Mucosa of descending colon (tissue), 3 donors: ENCODE measurements at regions not wholly inside any gene's neighbourhood (a gene's known extent, or its start where the extent isn't known, plus 50 kb on each side); places are given as distances from the start of the nearest gene placed in this dataset.
"Not testable (repeated sequence)": the region's sequence is repeated elsewhere in the genome, so short reads cannot be mapped to it uniquely, and the experiment has no call there.

Experiments used
- ATAC-seq: fragments of 200-7000 bp; cut with Tn5 transposase; one replicate; pipeline ENCODE4 v1.9.1; 2020; ENCODE audit warnings: mild to moderate bottlenecking, moderate library complexity
- DNase-seq, 3 donors: peaks; one replicate each; pipeline ENCODE4 v3.0.0-alpha.2; 2020
- H3K36me3 ChIP-seq: fragments of 200-600 bp; one replicate; pipeline ENCODE4 v1.8.0; 2021; ENCODE audit warnings: low read depth, mild to moderate bottlenecking
- H3K4me1 ChIP-seq: fragments of 200-600 bp; one replicate; pipeline ENCODE4 v1.8.0; 2021; ENCODE audit warnings: low read depth, mild to moderate bottlenecking
- H3K4me3 ChIP-seq: fragments of 200-600 bp; one replicate; pipeline ENCODE4 v1.8.0; 2021; ENCODE audit warnings: mild to moderate bottlenecking
- H3K9me3 ChIP-seq: fragments of 200-600 bp; one replicate; pipeline ENCODE4 v1.8.0; 2021; ENCODE audit warnings: mild to moderate bottlenecking
- CTCF ChIP-seq: fragments of 200-600 bp; IDR thresholded peaks from one replicate; pipeline ENCODE4 v1.8.0; 2022; ENCODE audit warnings: antibody characterized with exemption, mild to moderate bottlenecking
- intact Hi-C, 2 donors: fragments of 100-400 bp; cut with DNase I in 1 of 2; cut with micrococcal nuclease in 1 of 2; formaldehyde crosslinking; loops; one replicate each; pipeline versions ENCODE4 v1.11.0 to v1.11.1; 2022; cut with DNase I, micrococcal nuclease
- donor health status: DM: no; HTN: no; CAD: no; lungs with moderate emphysema.
- donor health status: DM: no; HTN: no; CAD: no.
- donor health status: DM: no; HTN: yes; CAD: no.

- no peak for TF ChIP-seq CTCF
- DNase-seq (no peak), ATAC-seq (no peak)
- no peaks in the 10 kb centered on the region for H3K36me3 ChIP-seq
- no peaks in the 10 kb centered on the region for H3K4me1 ChIP-seq
- no peak overlapping the region for H3K4me3 ChIP-seq
- peaks cover 20% of the 10 kb centered on the region for H3K9me3 ChIP-seq
- intact Hi-C loops = no loop called here
These were observed 1277.0 kb upstream of the SLC39A10 start for GRCh38 chr2:194380011-194380410.

- H3K9me3 ChIP-seq, intact Hi-C loops, DNase-seq, H3K4me3 ChIP-seq, ATAC-seq, H3K36me3 ChIP-seq, H3K4me1 ChIP-seq: not testable (repeated sequence)
These were observed 1289.6 kb upstream of the SLC39A10 start for GRCh38 chr2:194367390-194367789.

GRCh38 chr2:194363878-194364277 is 1293.1 kb upstream of the SLC39A10 start:
- no peak overlapping the region for H3K4me3 ChIP-seq
- no peaks in the 10 kb centered on the region for H3K4me1 ChIP-seq
- H3K9me3 ChIP-seq = peaks cover 6% of the 10 kb centered on the region
- intact Hi-C loops = no loop called here
- TF ChIP-seq CTCF = no peak
- ATAC-seq = no peak
- no peak for DNase-seq
- no peaks in the 10 kb centered on the region for H3K36me3 ChIP-seq

GRCh38 chr2:194363295-194363694 is 1293.7 kb upstream of the SLC39A10 start:
- no peak for ATAC-seq
- TF ChIP-seq CTCF = no peak
- no peaks in the 10 kb centered on the region for H3K4me1 ChIP-seq
- H3K9me3 ChIP-seq = peaks cover 6% of the 10 kb centered on the region
- no peak for DNase-seq
- intact Hi-C loops = no loop called here
- H3K36me3 ChIP-seq = no peaks in the 10 kb centered on the region
- no peak overlapping the region for H3K4me3 ChIP-seq

GRCh38 chr2:194352505-194352904 is 1304.5 kb upstream of the SLC39A10 start:
- Histone ChIP-seq H3K4me3 (no peak overlapping the region), H3K4me1 (no peaks in the 10 kb centered on the region), H3K9me3 (no peaks in the 10 kb centered on the region), H3K36me3 (no peaks in the 10 kb centered on the region)
- ATAC-seq = no peak
- no peak for DNase-seq
- intact Hi-C loops = no loop called here
- no peak for TF ChIP-seq CTCF

- intact Hi-C loops = no loop called here
- no peak for ATAC-seq
- Histone ChIP-seq H3K36me3 (no peaks in the 10 kb centered on the region), H3K4me3 (no peak overlapping the region), H3K9me3 (no peaks in the 10 kb centered on the region), H3K4me1 (no peaks in the 10 kb centered on the region)
- no peak for TF ChIP-seq CTCF
- no peak for DNase-seq
These were observed 1310.8 kb upstream of the SLC39A10 start for GRCh38 chr2:194346193-194346592.
